IMR-90 (cell line): ENCODE measurements at regions not wholly inside any gene's neighbourhood (a gene's known extent, or its start where the extent isn't known, plus 50 kb on each side); places are given as distances from the start of the nearest gene placed in this dataset.

ENCODE experiments used
- ATAC-seq: fragments of 200-7000 bp; cut with Tn5 transposase; 2 replicates; pipeline ENCODE4 v1.9.1; 2020; ENCODE audit warnings: low read depth, mild to moderate bottlenecking, moderate library complexity
- BruUV-seq: library from RNA; stranded (reverse); fragments of 400-500 nt; replicated peaks from 2 replicates; lab custom pipeline; 2021; lab: Mats Ljungman, UMichigan
- CTCF ChIA-PET: fragments of 300-600 bp; formaldehyde crosslinking; extraction: SDS; loops from one replicate; lab custom pipeline; 2021; ENCODE audit warnings: antibody characterized with exemption; lab: Yijun Ruan, JAX
- POLR2A ChIA-PET: fragments of 300-600 bp; sonication (Branson Sonifier 250); formaldehyde crosslinking; loops from one replicate; lab custom pipeline; 2022; ENCODE audit warnings: antibody characterized with exemption; ENCODE audit not compliant: unreplicated experiment; lab: Charles Lee
- DNase-seq: peaks from one replicate; pipeline ENCODE4 v3.0.0; 2013
- H2AFZ ChIP-seq: replicated peaks from 2 replicates; pipeline ENCODE3; 2013; ENCODE audit warnings: low read length, mild to moderate bottlenecking; ENCODE audit not compliant: poor library complexity
- H2AK5ac ChIP-seq: 2 replicates; pipeline ENCODE4 v1.6.1; 2013; ENCODE audit warnings: low read depth, low read length, inconsistent platforms
- H2AK9ac ChIP-seq: replicated peaks from 2 replicates; pipeline ENCODE3; 2013; ENCODE audit warnings: mild to moderate bottlenecking, low read depth, low read length, moderate library complexity; ENCODE audit not compliant: poor library complexity
- H2BK120ac ChIP-seq: 2 replicates; pipeline ENCODE4 v1.6.1; 2013; ENCODE audit warnings: low read depth, low read length, inconsistent platforms
- H2BK15ac ChIP-seq: 3 replicates; pipeline ENCODE4 v1.6.1; 2013; ENCODE audit warnings: low read depth, low read length, inconsistent platforms
- H2BK20ac ChIP-seq: 2 replicates; pipeline ENCODE4 v1.6.1; 2013; ENCODE audit warnings: low read depth, mild to moderate bottlenecking, inconsistent platforms, low read length, moderate library complexity
- H2BK5ac ChIP-seq: 2 replicates; pipeline ENCODE4 v1.6.1; 2013; ENCODE audit warnings: mild to moderate bottlenecking, low read depth, low read length, inconsistent platforms; ENCODE audit not compliant: poor library complexity, severe bottlenecking
- H3K14ac ChIP-seq: replicated peaks from 2 replicates; pipeline ENCODE4 v1.6.1; 2013; ENCODE audit warnings: low read depth, low read length, inconsistent platforms
- H3K18ac ChIP-seq: 2 replicates; pipeline ENCODE4 v1.6.1; 2013; ENCODE audit warnings: low read depth, low read length, control low read depth
- H3K23ac ChIP-seq: 2 replicates; pipeline ENCODE4 v1.6.1; 2013; ENCODE audit warnings: low read depth, low read length, inconsistent platforms
- H3K27ac ChIP-seq: 2 replicates; pipeline ENCODE4 v1.5.1; 2013; ENCODE audit warnings: mild to moderate bottlenecking, control low read depth, low read length; ENCODE audit not compliant: insufficient read depth
- H3K27me3 ChIP-seq: 2 replicates; pipeline ENCODE4 v1.6.1; 2013; ENCODE audit warnings: low read length; ENCODE audit not compliant: control insufficient read depth, insufficient read depth
- H3K36me3 ChIP-seq: 2 replicates; pipeline ENCODE4 v1.6.1; 2013; ENCODE audit warnings: low read length, mixed read lengths; ENCODE audit not compliant: control insufficient read depth, insufficient read depth
- H3K4ac ChIP-seq: 2 replicates; pipeline ENCODE4 v1.6.1; 2013; ENCODE audit warnings: low read depth, low read length, inconsistent platforms
- H3K4me1 ChIP-seq: 2 replicates; pipeline ENCODE4 v1.6.1; 2013; ENCODE audit warnings: low read length, mixed read lengths; ENCODE audit not compliant: control insufficient read depth, insufficient read depth
- H3K4me2 ChIP-seq: 2 replicates; pipeline ENCODE4 v1.6.1; 2013; ENCODE audit warnings: low read depth, mild to moderate bottlenecking, control low read depth, low read length, moderate library complexity
- H3K4me3 ChIP-seq: 2 replicates; pipeline ENCODE4 v1.5.1; 2013; ENCODE audit warnings: low read depth, mild to moderate bottlenecking, control low read depth, low read length, moderate library complexity; ENCODE audit not compliant: insufficient read depth
- H3K56ac ChIP-seq: 2 replicates; pipeline ENCODE4 v1.6.1; 2013; ENCODE audit warnings: low read length, inconsistent platforms; ENCODE audit not compliant: insufficient read depth; ENCODE audit errors: extremely low read depth
- H3K79me1 ChIP-seq, 2 experiments: 2 replicates each; pipeline ENCODE4 v1.6.1; 2013; ENCODE audit warnings: low read length in 2 of 2, inconsistent platforms in 1 of 2, low read depth in 1 of 2
- H3K9ac ChIP-seq: 2 replicates; pipeline ENCODE4 v1.6.1; 2013; ENCODE audit warnings: low read depth, low read length, control low read depth
- H3K9me1 ChIP-seq: 2 replicates; pipeline ENCODE4 v1.6.1; 2013; ENCODE audit warnings: low read length, inconsistent platforms; ENCODE audit not compliant: insufficient read depth
- H3K9me3 ChIP-seq: 2 replicates; pipeline ENCODE4 v1.6.1; 2013; ENCODE audit warnings: low read length; ENCODE audit not compliant: control insufficient read depth, insufficient read depth
- H4K20me1 ChIP-seq: 2 replicates; pipeline ENCODE4 v1.6.1; 2013; ENCODE audit warnings: low read length, inconsistent platforms; ENCODE audit not compliant: insufficient read depth
- H4K5ac ChIP-seq: 2 replicates; pipeline ENCODE4 v1.6.1; 2013; ENCODE audit warnings: mild to moderate bottlenecking, low read depth, low read length, control low read depth
- H4K8ac ChIP-seq, 2 experiments: 2 replicates each; pipeline ENCODE4 v1.6.1; 2013; ENCODE audit warnings: low read depth in 2 of 2, low read length in 2 of 2, control low read depth in 1 of 2, inconsistent platforms in 1 of 2
- H4K91ac ChIP-seq: 2 replicates; pipeline ENCODE4 v1.6.1; 2013; ENCODE audit warnings: low read depth, low read length, inconsistent platforms; ENCODE audit not compliant: insufficient read depth
- BHLHE40 ChIP-seq: fragments of 150-350 bp; IDR thresholded peaks from 2 replicates; pipeline ENCODE4 v1.6.1; 2016; ENCODE audit warnings: mild to moderate bottlenecking, low read depth, low read length
- CEBPB ChIP-seq: IDR thresholded peaks from 2 replicates; pipeline ENCODE4 v1.6.1; 2012; ENCODE audit warnings: low read depth, low read length, improper control_type of control experiment
- CHD1 ChIP-seq: IDR thresholded peaks from 2 replicates; pipeline ENCODE4 v1.6.1; 2012; ENCODE audit warnings: low read depth, low read length, improper control_type of control experiment
- CTCF ChIP-seq: conservative IDR thresholded peaks from 2 replicates; pipeline ENCODE4 v1.5.1; 2012; ENCODE audit warnings: mild to moderate bottlenecking, low read depth, low read length, improper control_type of control experiment
- ELK1 ChIP-seq: fragments of 150-350 bp; IDR thresholded peaks from 2 replicates; pipeline ENCODE4 v1.6.1; 2016; ENCODE audit warnings: low read depth, mild to moderate bottlenecking, low read length, moderate library complexity, borderline replicate concordance
- FOS ChIP-seq: fragments of 150-350 bp; IDR thresholded peaks from 2 replicates; pipeline ENCODE4 v1.6.1; 2016; ENCODE audit warnings: low read depth, low read length
- MAFK ChIP-seq: IDR thresholded peaks from 2 replicates; pipeline ENCODE4 v1.6.1; 2012; ENCODE audit warnings: low read depth, low read length, improper control_type of control experiment
- MAZ ChIP-seq: IDR thresholded peaks from 2 replicates; pipeline ENCODE4 v1.6.1; 2012; ENCODE audit warnings: low read depth, mild to moderate bottlenecking, low read length, improper control_type of control experiment, moderate library complexity, borderline replicate concordance
- MXI1 ChIP-seq: IDR thresholded peaks from 2 replicates; pipeline ENCODE4 v1.6.1; 2012; ENCODE audit warnings: low read depth, mild to moderate bottlenecking, low read length, moderate library complexity, borderline replicate concordance
- NFE2L2 ChIP-seq: fragments of 150-350 bp; IDR thresholded peaks from 2 replicates; pipeline ENCODE4 v1.6.1; 2016; ENCODE audit warnings: low read depth, mild to moderate bottlenecking, low read length
- POLR2A ChIP-seq: IDR thresholded peaks from 2 replicates; pipeline ENCODE4 v1.6.1; 2012; ENCODE audit warnings: mild to moderate bottlenecking, low read depth, low read length
- RAD21 ChIP-seq: IDR thresholded peaks from 2 replicates; pipeline ENCODE4 v1.6.1; 2012; ENCODE audit warnings: low read length, improper control_type of control experiment
- RCOR1 ChIP-seq: IDR thresholded peaks from 2 replicates; pipeline ENCODE4 v1.6.1; 2012; ENCODE audit warnings: mild to moderate bottlenecking, low read length, improper control_type of control experiment; ENCODE audit not compliant: insufficient replicate concordance
- RFX5 ChIP-seq: IDR thresholded peaks from 2 replicates; pipeline ENCODE4 v1.8.0; 2012; ENCODE audit warnings: low read depth, mild to moderate bottlenecking, low read length, moderate library complexity
- SMC3 ChIP-seq: fragments of 150-350 bp; IDR thresholded peaks from 2 replicates; pipeline ENCODE4 v1.6.1; 2016; ENCODE audit warnings: low read depth, mild to moderate bottlenecking, antibody characterized with exemption, low read length, moderate library complexity
- USF2 ChIP-seq: fragments of 150-350 bp; IDR thresholded peaks from 2 replicates; pipeline ENCODE4 v1.6.1; 2017; ENCODE audit warnings: mild to moderate bottlenecking, antibody characterized with exemption, low read length, low read depth
- WGBS, 2 experiments: methylation state at CpG; one replicate each; pipeline versions ENCODE4 v1.1.5 to v1.1.7; 2013; ENCODE audit warnings: missing lambda C conversion rate in 2 of 2; ENCODE audit not compliant: insufficient read length in 1 of 2; ENCODE audit errors: extremely low coverage in 2 of 2; 5-methylcytosine and 5-hydroxymethylcytosine counted together
- dilution Hi-C: fragments of 300-500 bp; cut with HindIII; formaldehyde crosslinking; loops from one replicate; pipeline ENCODE4 v1.14.3; 2018; ENCODE audit warnings: low sequenced_read_pairs; ENCODE audit not compliant: unreplicated experiment
- in situ Hi-C: fragments of 300-500 bp; cut with MboI; formaldehyde crosslinking; loops from 3 replicates; pipeline ENCODE4 v1.14.3; 2019; ENCODE audit warnings: low sequenced_read_pairs, inconsistent platforms, mixed read lengths
- intact Hi-C: fragments of 100-400 bp; cut with micrococcal nuclease; formaldehyde crosslinking; loops from 2 replicates; pipeline ENCODE4 v1.10.0; 2022

GRCh38 chr6:144617708-144618107 is 332.6 kb downstream of the UTRN start:
- CTCF ChIA-PET = no interaction called here

More at GRCh38 chr6:144617708-144618107, 332.6 kb downstream of the UTRN start:
- Histone ChIP-seq H3K36me3 (no peaks in the 10 kb centered on the region), H2BK15ac (no peak overlapping the region), H3K4me2 (no peak overlapping the region), H4K20me1 (no peaks in the 10 kb centered on the region), H3K18ac (no peak overlapping the region), H3K4ac (no peak overlapping the region), H3K9ac (no peak overlapping the region), H3K79me1 (0 out of 4 replicates have a peak, but pooled peaks cover 0 to 4% of the 10 kb centered on the region in 2 experiments), H3K27me3 (no peaks in the 10 kb centered on the region), H2BK120ac (no peak overlapping the region), H3K9me3 (no peaks in the 10 kb centered on the region), H2AK9ac (no peak overlapping the region), H3K9me1 (no peaks in the 10 kb centered on the region), H3K4me1 (no peaks in the 10 kb centered on the region), H3K14ac (no peak overlapping the region), H4K91ac (no peak overlapping the region), H3K4me3 (no peak overlapping the region), H4K5ac (no peak overlapping the region), H3K27ac (no peak overlapping the region), H2AFZ (no peak overlapping the region), H2BK5ac (no peak overlapping the region), H2BK20ac (no peak overlapping the region), H2AK5ac (no peak overlapping the region), H3K56ac (no peak overlapping the region), H3K23ac (no peak overlapping the region), H4K8ac (no peak overlapping the region)
- WGBS, 2 experiments = no CpG with 5 or more reads among the region's 4 CpGs
- intact Hi-C loops = no loop called here
- dilution Hi-C loops = no loop called here
- POLR2A ChIA-PET = no interaction called here
- no peak for TF ChIP-seq MXI1
- TF ChIP-seq RFX5 = no peak
- no peak for TF ChIP-seq ELK1
- no peak for TF ChIP-seq BHLHE40
- TF ChIP-seq RAD21 = no peak
- no peak for TF ChIP-seq CEBPB
- no peak for TF ChIP-seq FOS
- TF ChIP-seq CHD1 = no peak
- no peak for TF ChIP-seq NFE2L2
- no peak for TF ChIP-seq MAFK
- no peak for TF ChIP-seq POLR2A
- TF ChIP-seq RCOR1 = no peak
- no peak for TF ChIP-seq USF2
- no peak for TF ChIP-seq MAZ
- TF ChIP-seq CTCF = no peak
- TF ChIP-seq SMC3 = no peak
- ATAC-seq = no peak
- no peak for DNase-seq
- BruUV-seq = no TSS peak
- in situ Hi-C loops = no loop called here
